ENCODE measurements at regions not wholly inside any gene's neighbourhood (a gene's known extent, or its start where the extent isn't known, plus 50 kb on each side); places are given as distances from the start of the nearest gene placed in this dataset.
A peak's percentile ranks its signal among the peaks of the same experiment; 100 is the strongest.
"Not testable (repeated sequence)": the region's sequence is repeated elsewhere in the genome, so short reads cannot be mapped to it uniquely, and the experiment has no call there.

- Mint-ChIP-seq H3K9me3 (ENCODE audit: low read depth) (peaks cover 40% of the 10 kb centered on the region), H3K27me3 (ENCODE audit: low read depth) (no peaks in the 10 kb centered on the region), H3K27ac (ENCODE audit: unreplicated experiment) (no peak overlapping the region), H3K4me1 (ENCODE audit: low read depth) (no peaks in the 10 kb centered on the region), H3K4me3 (ENCODE audit: unreplicated experiment) (no peak overlapping the region), H3K36me3 (ENCODE audit: low read depth) (no peaks in the 10 kb centered on the region)
- no peak for TF ChIP-seq CTCF (IDR thresholded peaks at IDR 0.05)
- no peak for DNase-seq (ENCODE audit: low spot score)
Observed at GRCh38 chr11:54985731-54986130, 276.2 kb upstream of the TRIM48 start.

DNA sequence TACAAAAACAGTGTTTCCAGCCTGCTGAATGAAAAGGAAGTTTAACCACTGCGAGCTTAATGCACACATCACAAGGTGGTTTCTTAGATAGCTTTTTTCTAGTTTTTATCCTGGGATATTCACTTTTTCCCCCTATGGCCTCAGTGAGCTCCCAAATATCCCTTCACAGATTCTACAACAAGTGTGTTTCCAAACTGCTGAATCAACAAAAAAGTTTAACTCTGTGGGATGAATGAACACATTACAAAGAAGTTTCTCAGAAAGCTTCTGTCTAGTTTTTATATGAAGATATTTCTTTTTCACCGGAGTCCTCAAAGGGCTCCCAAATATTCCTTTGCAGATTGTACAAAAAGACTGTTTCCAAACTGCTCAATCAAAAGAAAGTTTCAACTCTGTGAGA, 233.1 kb upstream of the TRIM48 start:
- not testable (repeated sequence) for DNase-seq (ENCODE audit: low spot score); H3K36me3 Mint-ChIP-seq (ENCODE audit: low read depth); H3K4me1 Mint-ChIP-seq (ENCODE audit: low read depth); H3K27me3 Mint-ChIP-seq (ENCODE audit: low read depth); H3K4me3 Mint-ChIP-seq (ENCODE audit: unreplicated experiment); H3K27ac Mint-ChIP-seq (ENCODE audit: unreplicated experiment)
- H3K9me3 Mint-ChIP-seq (ENCODE audit: low read depth) = peaks cover 83% of the 10 kb centered on the region

GRCh38 chr11:55054723-55055122, 207.2 kb upstream of the TRIM48 start:
- Mint-ChIP-seq H3K4me3 (ENCODE audit: unreplicated experiment) (no peak overlapping the region), H3K27ac (ENCODE audit: unreplicated experiment) (no peak overlapping the region), H3K27me3 (ENCODE audit: low read depth) (no peaks in the 10 kb centered on the region), H3K9me3 (ENCODE audit: low read depth) (peaks cover 78% of the 10 kb centered on the region), H3K36me3 (ENCODE audit: low read depth) (no peaks in the 10 kb centered on the region), H3K4me1 (ENCODE audit: low read depth) (no peaks in the 10 kb centered on the region)
- TF ChIP-seq CTCF (IDR thresholded peaks at IDR 0.05) = no peak
- DNase-seq (ENCODE audit: low spot score) = no peak

DNA sequence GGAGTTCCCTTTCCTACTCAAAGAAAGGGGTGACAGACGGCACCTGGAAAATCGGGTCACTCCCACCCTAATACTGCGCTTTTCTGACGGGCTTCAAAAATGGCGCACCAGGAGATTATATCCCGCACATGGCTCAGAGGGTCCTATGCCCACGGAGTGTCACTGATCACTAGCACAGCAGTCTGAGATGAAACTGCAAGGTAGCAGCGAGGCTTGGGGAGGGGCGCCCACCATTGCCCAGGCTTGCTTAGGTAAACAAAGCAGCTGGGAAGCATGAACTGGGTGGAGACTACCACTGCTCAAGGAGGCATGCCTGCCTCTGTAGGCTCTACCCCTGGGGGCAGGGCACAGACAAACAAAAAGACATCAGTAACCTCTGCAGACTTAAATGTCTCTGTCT, 177.4 kb upstream of the TRIM48 start:
- not testable (repeated sequence) for H3K27ac Mint-ChIP-seq (ENCODE audit: unreplicated experiment); H3K27me3 Mint-ChIP-seq (ENCODE audit: low read depth); H3K36me3 Mint-ChIP-seq (ENCODE audit: low read depth); H3K4me1 Mint-ChIP-seq (ENCODE audit: low read depth); H3K4me3 Mint-ChIP-seq (ENCODE audit: unreplicated experiment)
- peak; percentile 46 for DNase-seq (ENCODE audit: low spot score)
- H3K9me3 Mint-ChIP-seq (ENCODE audit: low read depth) = peaks cover 88% of the 10 kb centered on the region

DNA sequence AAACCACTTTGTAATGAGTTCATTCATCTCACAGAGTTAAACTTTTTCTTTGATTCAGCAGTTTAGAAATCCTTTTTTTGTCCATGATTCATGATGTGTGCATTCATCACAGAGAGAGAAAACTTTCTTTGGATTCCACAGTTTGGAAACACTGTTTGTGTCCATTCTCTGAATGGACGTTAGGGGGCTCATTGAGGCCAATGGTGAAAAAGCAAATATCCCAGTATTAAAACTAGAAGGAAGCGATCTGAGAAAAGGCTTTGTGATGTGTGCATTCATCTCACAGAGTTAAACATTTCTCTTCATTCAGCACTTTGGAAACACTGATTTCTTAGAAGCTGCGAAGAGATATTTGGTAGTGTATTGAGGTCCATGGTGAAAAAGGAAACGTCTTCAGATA, 155.6 kb upstream of the TRIM48 start:
- Mint-ChIP-seq H3K36me3 (ENCODE audit: low read depth) (no peaks in the 10 kb centered on the region), H3K27me3 (ENCODE audit: low read depth) (no peaks in the 10 kb centered on the region), H3K27ac (ENCODE audit: unreplicated experiment) (no peak overlapping the region), H3K9me3 (ENCODE audit: low read depth) (peaks cover 63% of the 10 kb centered on the region), H3K4me3 (ENCODE audit: unreplicated experiment) (no peak overlapping the region), H3K4me1 (ENCODE audit: low read depth) (no peaks in the 10 kb centered on the region)
- no peak for TF ChIP-seq CTCF (IDR thresholded peaks at IDR 0.05)
- no peak for DNase-seq (ENCODE audit: low spot score)

All from chondrocyte (in vitro differentiated cells).